ENCODE measurements at regions not wholly inside any gene's neighbourhood (a gene's known extent, or its start where the extent isn't known, plus 50 kb on each side); places are given as distances from the start of the nearest gene placed in this dataset.

GRCh38 chr6:148055419-148055818, 287.2 kb upstream of the SASH1 start:
- Mint-ChIP-seq H3K27me3 (no peaks in the 10 kb centered on the region), H3K27ac (no peak overlapping the region)

GRCh38 chr6:148059869-148060268, 282.8 kb upstream of the SASH1 start:
- no peaks in the 10 kb centered on the region for H3K36me3 Mint-ChIP-seq (ENCODE audit: low read depth)
- H3K27me3 Mint-ChIP-seq: no peaks in the 10 kb centered on the region
- H3K9me3 Mint-ChIP-seq: peaks cover 24% of the 10 kb centered on the region
- no peaks in the 10 kb centered on the region for H3K4me1 Mint-ChIP-seq (ENCODE audit: low read depth)
- H3K4me3 Mint-ChIP-seq: no peak overlapping the region
- no peak overlapping the region for H3K27ac Mint-ChIP-seq

More at GRCh38 chr6:148055419-148055818, 287.2 kb upstream of the SASH1 start:
- H3K4me3 Mint-ChIP-seq: no peak overlapping the region
- peaks cover 18% of the 10 kb centered on the region for H3K9me3 Mint-ChIP-seq
- H3K4me1 Mint-ChIP-seq (ENCODE audit: low read depth): no peaks in the 10 kb centered on the region
- H3K36me3 Mint-ChIP-seq (ENCODE audit: low read depth): no peaks in the 10 kb centered on the region

DNA sequence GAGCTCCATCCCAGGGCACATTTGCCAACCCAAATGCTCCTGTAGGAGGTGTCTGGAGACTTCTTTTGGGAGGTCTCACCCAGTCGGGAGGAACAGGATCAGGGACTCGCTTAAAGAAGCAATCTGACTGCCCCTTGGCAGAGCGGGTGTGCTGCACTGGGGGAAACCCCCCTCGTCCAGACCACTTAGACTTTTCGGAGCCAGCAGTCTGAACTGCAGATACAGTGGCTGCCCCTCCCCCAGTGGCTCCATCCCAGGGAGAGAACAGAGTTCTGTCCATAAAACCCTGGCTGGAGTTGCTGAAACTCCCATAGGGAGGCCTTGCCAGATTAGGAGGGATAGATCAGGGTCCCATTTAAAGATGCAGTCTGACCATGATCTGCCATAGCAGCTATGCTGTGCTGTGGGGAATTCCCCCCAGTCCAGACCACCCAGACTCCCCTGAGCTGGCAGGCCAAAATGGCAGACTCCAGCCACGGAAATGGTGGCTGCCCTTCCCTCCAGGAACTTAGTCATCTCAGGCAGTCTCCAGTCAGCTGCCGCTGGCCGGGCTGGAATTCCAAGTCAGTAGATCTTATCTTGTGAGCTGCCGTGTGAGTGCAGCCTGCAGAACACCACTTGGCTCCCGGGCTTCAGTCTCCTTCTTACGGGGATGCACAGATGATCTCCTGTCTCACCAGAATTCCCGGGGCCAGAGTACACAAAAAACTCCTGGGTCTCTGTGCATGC, 278.1 kb upstream of the SASH1 start:
- Mint-ChIP-seq H3K9me3 (peaks cover 18% of the 10 kb centered on the region), H3K27me3 (no peaks in the 10 kb centered on the region), H3K27ac (no peak overlapping the region), H3K36me3 (ENCODE audit: low read depth) (no peaks in the 10 kb centered on the region), H3K4me1 (ENCODE audit: low read depth) (no peaks in the 10 kb centered on the region), H3K4me3 (no peak overlapping the region)

DNA sequence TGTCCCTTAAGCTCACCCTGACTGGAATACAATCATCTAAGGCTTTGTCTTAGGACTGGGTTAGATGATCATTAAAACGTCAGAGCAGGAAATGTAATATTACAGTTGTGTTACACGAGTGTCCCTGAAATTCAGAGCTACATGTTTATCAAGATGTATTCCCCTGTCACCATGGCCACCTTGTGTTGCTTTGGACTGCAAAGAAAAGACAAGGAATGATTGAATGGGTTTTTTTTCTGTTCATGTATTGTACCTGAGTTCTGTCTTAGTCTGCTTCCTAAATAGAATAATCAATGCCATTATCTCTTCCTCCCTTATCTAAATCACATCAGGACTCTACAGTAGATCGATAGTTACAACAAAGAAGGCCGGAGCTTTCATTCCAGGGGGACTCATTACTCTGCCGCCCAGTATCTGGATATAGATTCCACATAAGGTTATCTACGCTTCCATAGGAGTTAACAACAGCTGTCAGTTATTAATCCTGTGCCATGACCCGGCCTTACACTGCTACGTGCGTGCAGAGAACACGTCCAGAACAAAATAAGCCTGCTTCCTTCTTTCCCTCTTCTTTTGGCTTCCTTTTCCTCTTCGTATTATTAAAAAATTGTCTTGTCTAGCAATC, 274.1 kb upstream of the SASH1 start:
- Mint-ChIP-seq H3K9me3 (peaks cover 6% of the 10 kb centered on the region), H3K27ac (no peak overlapping the region), H3K4me3 (no peak overlapping the region), H3K27me3 (no peaks in the 10 kb centered on the region), H3K36me3 (ENCODE audit: low read depth) (no peaks in the 10 kb centered on the region), H3K4me1 (ENCODE audit: low read depth) (no peaks in the 10 kb centered on the region)

DNA sequence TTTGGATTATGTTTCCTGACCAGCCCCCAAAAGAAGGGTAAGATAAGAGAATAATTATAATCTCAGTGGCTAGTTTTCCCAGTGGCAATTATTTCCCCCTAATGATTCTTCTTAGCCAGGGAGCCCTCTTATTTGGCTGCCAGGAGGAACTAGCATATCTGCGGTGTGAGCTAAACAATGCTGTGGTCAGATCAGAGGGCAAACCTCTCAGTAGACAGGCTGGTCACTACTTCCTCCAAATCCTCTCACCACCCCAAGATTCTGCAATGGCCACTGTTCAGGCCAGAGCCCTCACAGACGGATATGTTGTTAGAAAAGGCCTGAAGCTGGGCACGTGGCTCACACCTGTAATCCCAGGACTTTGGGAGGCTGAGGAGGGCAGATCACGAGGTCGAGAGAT, 273.4 kb upstream of the SASH1 start:
- H3K36me3 Mint-ChIP-seq (ENCODE audit: low read depth): no peaks in the 10 kb centered on the region
- H3K27me3 Mint-ChIP-seq: no peaks in the 10 kb centered on the region
- H3K4me1 Mint-ChIP-seq (ENCODE audit: low read depth): no peaks in the 10 kb centered on the region
- H3K27ac Mint-ChIP-seq: no peak overlapping the region
- peaks cover 3% of the 10 kb centered on the region for H3K9me3 Mint-ChIP-seq
- H3K4me3 Mint-ChIP-seq: no peak overlapping the region

GRCh38 chr6:148074291-148074690, 268.3 kb upstream of the SASH1 start:
- no peak overlapping the region for H3K27ac Mint-ChIP-seq

DNA sequence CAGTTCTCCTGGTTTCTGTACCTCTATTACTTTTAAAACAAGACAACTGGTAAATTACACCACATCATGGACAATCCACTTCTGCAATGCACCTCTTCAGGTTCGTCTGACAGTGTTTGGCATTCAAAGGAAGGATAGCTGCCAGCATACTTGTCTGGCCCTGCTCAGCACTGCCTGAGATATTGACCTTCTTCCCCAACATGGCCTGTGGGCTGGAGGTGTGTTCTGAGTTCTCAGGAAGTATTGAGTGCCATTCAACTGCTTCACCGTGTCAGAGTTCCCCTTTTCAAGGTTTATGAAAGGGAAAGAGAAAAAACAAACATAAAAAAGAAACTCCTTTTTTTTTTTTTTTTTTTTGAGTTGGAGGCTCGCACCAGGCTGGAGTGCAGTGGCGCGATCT, 267.9 kb upstream of the SASH1 start:
- H3K4me1 Mint-ChIP-seq (ENCODE audit: low read depth): no peaks in the 10 kb centered on the region
- no peak overlapping the region for H3K4me3 Mint-ChIP-seq
- no peak overlapping the region for H3K27ac Mint-ChIP-seq
- H3K36me3 Mint-ChIP-seq (ENCODE audit: low read depth): no peaks in the 10 kb centered on the region
- H3K27me3 Mint-ChIP-seq: peaks cover 13% of the 10 kb centered on the region
- H3K9me3 Mint-ChIP-seq: no peaks in the 10 kb centered on the region

More at GRCh38 chr6:148074291-148074690, 268.3 kb upstream of the SASH1 start:
- Mint-ChIP-seq H3K9me3 (no peaks in the 10 kb centered on the region), H3K36me3 (ENCODE audit: low read depth) (no peaks in the 10 kb centered on the region), H3K4me3 (no peak overlapping the region), H3K27me3 (peaks cover 13% of the 10 kb centered on the region), H3K4me1 (ENCODE audit: low read depth) (no peaks in the 10 kb centered on the region)

DNA sequence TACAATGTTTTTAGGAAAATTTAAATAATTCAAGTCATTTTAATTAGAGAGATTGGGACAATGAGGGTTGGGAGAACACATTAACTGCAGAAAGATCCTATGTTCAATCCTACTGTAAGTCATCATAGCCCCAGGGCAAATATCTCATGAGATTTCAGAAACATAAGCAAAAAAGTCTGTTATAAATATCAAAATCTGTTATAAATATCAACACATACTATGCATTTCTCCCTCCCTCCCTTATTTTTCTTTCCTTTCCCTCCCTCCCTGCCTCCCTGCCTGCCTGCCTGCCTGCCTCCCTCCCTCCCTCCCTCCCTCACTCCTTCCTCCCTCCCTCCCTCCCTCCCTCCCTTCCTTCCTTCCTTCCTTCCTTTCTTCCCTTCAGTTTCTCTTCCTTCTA, 267.3 kb upstream of the SASH1 start:
- Mint-ChIP-seq H3K27me3 (peaks cover 13% of the 10 kb centered on the region), H3K9me3 (no peaks in the 10 kb centered on the region), H3K36me3 (ENCODE audit: low read depth) (no peaks in the 10 kb centered on the region), H3K4me3 (no peak overlapping the region), H3K4me1 (ENCODE audit: low read depth) (no peaks in the 10 kb centered on the region), H3K27ac (no peak overlapping the region)

DNA sequence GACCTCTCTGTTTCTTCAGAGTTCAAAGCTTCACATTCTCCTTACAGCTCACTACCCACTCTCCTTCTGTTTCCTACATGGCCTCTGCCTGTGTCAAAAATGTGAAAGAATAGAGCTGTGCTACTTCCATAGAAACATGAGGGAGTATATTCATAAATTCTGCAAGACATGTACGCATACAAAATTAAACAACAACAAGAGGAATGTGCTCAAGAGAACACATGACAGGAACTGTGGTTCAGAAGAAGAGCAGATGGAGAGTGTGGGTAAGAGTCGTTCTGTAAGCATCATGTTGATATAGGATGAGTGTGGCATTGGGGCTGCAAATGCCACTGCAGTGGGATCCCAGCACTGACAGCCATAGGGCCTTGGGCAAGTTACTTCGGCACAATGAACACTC, 266.6 kb upstream of the SASH1 start:
- no peaks in the 10 kb centered on the region for H3K9me3 Mint-ChIP-seq
- no peak overlapping the region for H3K27ac Mint-ChIP-seq

GRCh38 chr6:148080315-148080714, 262.3 kb upstream of the SASH1 start:
- H3K27ac Mint-ChIP-seq: no peak overlapping the region
- no peaks in the 10 kb centered on the region for H3K4me1 Mint-ChIP-seq (ENCODE audit: low read depth)
- no peaks in the 10 kb centered on the region for H3K9me3 Mint-ChIP-seq
- peaks cover 26% of the 10 kb centered on the region for H3K27me3 Mint-ChIP-seq
- no peaks in the 10 kb centered on the region for H3K36me3 Mint-ChIP-seq (ENCODE audit: low read depth)
- no peak overlapping the region for H3K4me3 Mint-ChIP-seq

More for the DNA sequence above, 266.6 kb upstream of the SASH1 start:
- Mint-ChIP-seq H3K4me3 (no peak overlapping the region), H3K27me3 (peaks cover 13% of the 10 kb centered on the region), H3K4me1 (ENCODE audit: low read depth) (no peaks in the 10 kb centered on the region), H3K36me3 (ENCODE audit: low read depth) (no peaks in the 10 kb centered on the region)

GRCh38 chr6:148081076-148081475, 261.6 kb upstream of the SASH1 start:
- H3K36me3 Mint-ChIP-seq (ENCODE audit: low read depth): no peaks in the 10 kb centered on the region
- no peak overlapping the region for H3K4me3 Mint-ChIP-seq
- H3K4me1 Mint-ChIP-seq (ENCODE audit: low read depth): no peaks in the 10 kb centered on the region
- H3K27me3 Mint-ChIP-seq: peaks cover 21% of the 10 kb centered on the region
- no peaks in the 10 kb centered on the region for H3K9me3 Mint-ChIP-seq
- no peak overlapping the region for H3K27ac Mint-ChIP-seq

DNA sequence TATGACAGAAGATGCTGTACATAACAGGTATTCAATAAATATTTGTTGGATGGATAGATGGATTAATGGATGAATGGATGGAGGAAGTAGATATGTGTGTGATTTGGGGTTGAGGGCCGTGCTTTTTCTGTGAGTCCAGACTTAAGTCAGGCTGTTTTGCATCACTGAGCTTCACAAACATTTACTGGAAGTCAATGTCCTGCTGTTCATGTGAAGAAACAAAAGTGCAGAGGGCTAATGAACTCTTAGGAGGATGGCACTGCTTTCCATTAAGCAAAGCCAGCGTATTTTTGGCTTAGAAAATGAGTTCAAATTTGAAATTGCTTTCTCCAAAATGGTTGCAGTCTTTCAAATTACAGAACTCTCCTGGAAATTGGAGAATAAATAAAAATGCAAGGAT, 260.6 kb upstream of the SASH1 start:
- Mint-ChIP-seq H3K4me1 (ENCODE audit: low read depth) (no peaks in the 10 kb centered on the region), H3K36me3 (ENCODE audit: low read depth) (no peaks in the 10 kb centered on the region), H3K4me3 (no peak overlapping the region), H3K27ac (no peak overlapping the region), H3K27me3 (peaks cover 25% of the 10 kb centered on the region), H3K9me3 (no peaks in the 10 kb centered on the region)

- H3K9me3 Mint-ChIP-seq: no peaks in the 10 kb centered on the region
- H3K36me3 Mint-ChIP-seq (ENCODE audit: low read depth): no peaks in the 10 kb centered on the region
- no peaks in the 10 kb centered on the region for H3K4me1 Mint-ChIP-seq (ENCODE audit: low read depth)
- H3K27ac Mint-ChIP-seq: no peak overlapping the region
- H3K4me3 Mint-ChIP-seq: no peak overlapping the region
- peaks cover 25% of the 10 kb centered on the region for H3K27me3 Mint-ChIP-seq
Measured at GRCh38 chr6:148082696-148083095, 259.9 kb upstream of the SASH1 start.

- Mint-ChIP-seq H3K36me3 (ENCODE audit: low read depth) (no peaks in the 10 kb centered on the region), H3K27ac (no peak overlapping the region), H3K4me3 (no peak overlapping the region), H3K9me3 (peaks cover 6% of the 10 kb centered on the region), H3K4me1 (ENCODE audit: low read depth) (no peaks in the 10 kb centered on the region), H3K27me3 (peaks cover 22% of the 10 kb centered on the region)
Measured at GRCh38 chr6:148085631-148086331, 256.9 kb upstream of the SASH1 start.

- H3K27ac Mint-ChIP-seq: no peak overlapping the region
- peaks cover 22% of the 10 kb centered on the region for H3K27me3 Mint-ChIP-seq
- peaks cover 12% of the 10 kb centered on the region for H3K9me3 Mint-ChIP-seq
- no peaks in the 10 kb centered on the region for H3K36me3 Mint-ChIP-seq (ENCODE audit: low read depth)
- no peaks in the 10 kb centered on the region for H3K4me1 Mint-ChIP-seq (ENCODE audit: low read depth)
- H3K4me3 Mint-ChIP-seq: no peak overlapping the region
Measured at GRCh38 chr6:148086386-148086785, 256.3 kb upstream of the SASH1 start.

Data from stimulated activated naive CD8-positive, alpha-beta T cell treated with anti-CD3 and anti-CD28 coated beads, Interleukin-15, Interleukin-2, amounts not matched to agents 100 ng/mL and 50 ng/mL, for 24 hours (primary cell).